ENCODE measurements at regions not wholly inside any gene's neighbourhood (a gene's known extent, or its start where the extent isn't known, plus 50 kb on each side); places are given as distances from the start of the nearest gene placed in this dataset.
"Not testable (repeated sequence)": the region's sequence is repeated elsewhere in the genome, so short reads cannot be mapped to it uniquely, and the experiment has no call there.

- not testable (repeated sequence) for TF ChIP-seq CTCF (conservative IDR thresholded peaks at IDR 0.05; ENCODE audit: low read depth, low read length); POLR2A (IDR thresholded peaks at IDR 0.05; ENCODE audit: low read depth, low read length); RAD21 (IDR thresholded peaks at IDR 0.05; ENCODE audit: low read length); USF2 (IDR thresholded peaks at IDR 0.05; ENCODE audit: low read depth, low read length); SMC3 (IDR thresholded peaks at IDR 0.05; ENCODE audit: low read depth, low read length); RCOR1 (IDR thresholded peaks at IDR 0.05; ENCODE audit: insufficient replicate concordance, low read length); CEBPB (IDR thresholded peaks at IDR 0.05; ENCODE audit: low read depth, low read length); MAZ (IDR thresholded peaks at IDR 0.05; ENCODE audit: borderline replicate concordance, low read depth, low read length); BHLHE40 (IDR thresholded peaks at IDR 0.05; ENCODE audit: low read depth, low read length); RFX5 (IDR thresholded peaks at IDR 0.05; ENCODE audit: low read depth, low read length); FOS (IDR thresholded peaks at IDR 0.05; ENCODE audit: low read depth, low read length); ELK1 (IDR thresholded peaks at IDR 0.05; ENCODE audit: borderline replicate concordance, low read depth, low read length)
Measured at GRCh38 chr7:113600428-113600827, 318.4 kb downstream of the PPP1R3A start.

Data from IMR-90 (cell line).